ENCODE measurements at regions not wholly inside any gene's neighbourhood (a gene's known extent, or its start where the extent isn't known, plus 50 kb on each side); places are given as distances from the start of the nearest gene placed in this dataset.

GRCh38 chr4:24186466-24186865 is 296.6 kb upstream of the PPARGC1A start:
- Histone ChIP-seq H3K9me1 (ENCODE audit: control insufficient read depth, insufficient read depth, low read length) (no peaks in the 10 kb centered on the region), H3K27me3 (ENCODE audit: control insufficient read depth in 2 of 2, insufficient read depth in 2 of 2, low read length in 2 of 2) (no peaks in the 10 kb centered on the region; a peak in 1 of 5 replicates), H3K27ac (ENCODE audit: extremely low read depth, low read depth, low read length) (no peak overlapping the region), H4K20me1 (replicated peaks; ENCODE audit: control insufficient read depth, insufficient read depth, low read length) (no peaks in the 10 kb centered on the region; the same call in 1 of the 2 replicates), H2AFZ (ENCODE audit: low read depth, low read length) (no peak overlapping the region), H3K4me2 (ENCODE audit: insufficient read depth, low read length) (no peak overlapping the region), H3K4me1 (replicated peaks in 1 of 2; ENCODE audit: control insufficient read depth in 2 of 2, insufficient read depth in 2 of 2, low read length in 2 of 2) (no peaks in the 10 kb centered on the region), H3K4me3 (no peak overlapping the region), H3K79me2 (ENCODE audit: control insufficient read depth, insufficient read depth, low read length) (no peaks in the 10 kb centered on the region), H3K9ac (ENCODE audit: insufficient read depth in 1 of 2, low read depth in 2 of 2, low read length in 2 of 2) (no peak overlapping the region), H3K9me3 (replicated peaks; ENCODE audit: control insufficient read depth, insufficient read depth, low read depth, low read length) (no peaks in the 10 kb centered on the region), H3K36me3 (ENCODE audit: control insufficient read depth, insufficient read depth, low read length) (no peaks in the 10 kb centered on the region)
- CTCF ChIA-PET (ENCODE audit: low intra/inter-chr PET ratio) = no interaction called here
- FAIRE-seq (no peak), DNase-seq (ENCODE audit: extremely low read depth in 1 of 4, low spot score in 3 of 4) (no peak), ATAC-seq (no peak)
- TF ChIP-seq SMARCA5 (IDR thresholded peaks at IDR 0.05) (no peak), ZNF57 (CRISPR knock-in tag; IDR thresholded peaks at IDR 0.05) (no peak), ZKSCAN3 (CRISPR knock-in tag; IDR thresholded peaks at IDR 0.05) (no peak), ZFP30 (CRISPR knock-in tag; IDR thresholded peaks at IDR 0.05; ENCODE audit: borderline replicate concordance) (no peak), ZNF75A (CRISPR knock-in tag; IDR thresholded peaks at IDR 0.05) (no peak), NBN (IDR thresholded peaks at IDR 0.05; ENCODE audit: low read depth) (no peak)
- TF ChIP-seq, protein P1, sequence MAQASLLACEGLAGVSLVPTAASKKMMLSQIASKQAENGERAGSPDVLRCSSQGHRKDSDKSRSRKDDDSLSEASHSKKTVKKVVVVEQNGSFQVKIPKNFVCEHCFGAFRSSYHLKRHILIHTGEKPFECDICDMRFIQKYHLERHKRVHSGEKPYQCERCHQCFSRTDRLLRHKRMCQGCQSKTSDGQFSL (CRISPR knock-in tag; IDR thresholded peaks at IDR 0.05) = no peak
- TF ChIP-seq, protein P1 (tag; IDR thresholded peaks at IDR 0.05) = no peak
- POLR2A ChIA-PET = no interaction called here
- BruUV-seq (replicated peaks) = no TSS peak
- intact Hi-C loops (cut with micrococcal nuclease) (no loop called here), in situ Hi-C loops (cut with MboI) (no loop called here)
- WGBS (ENCODE audit: insufficient coverage, low coverage, missing lambda C conversion rate) = 0% methylated on average over 4 of the region's 5 CpGs
